IPS-20b (cell line): ENCODE measurements at regions not wholly inside any gene's neighbourhood (a gene's known extent, or its start where the extent isn't known, plus 50 kb on each side); places are given as distances from the start of the nearest gene placed in this dataset.
"Not testable (repeated sequence)": the region's sequence is repeated elsewhere in the genome, so short reads cannot be mapped to it uniquely, and the experiment has no call there.

Source experiments
- H3K27ac ChIP-seq: one replicate; pipeline ENCODE4 v1.5.1; 2013; ENCODE audit warnings: low read length
- H3K27me3 ChIP-seq: 2 replicates; pipeline ENCODE4 v1.6.1; 2013; ENCODE audit warnings: mild to moderate bottlenecking, low read length, inconsistent platforms; ENCODE audit not compliant: insufficient read depth
- H3K36me3 ChIP-seq: 2 replicates; pipeline ENCODE4 v1.6.1; 2013; ENCODE audit warnings: low read depth, mild to moderate bottlenecking, inconsistent platforms, low read length, moderate library complexity; ENCODE audit not compliant: insufficient read depth
- H3K4me1 ChIP-seq: 2 replicates; pipeline ENCODE4 v1.6.1; 2013; ENCODE audit warnings: mild to moderate bottlenecking, control low read depth, inconsistent platforms, low read length, moderate library complexity; ENCODE audit not compliant: insufficient read depth
- H3K4me3 ChIP-seq: 2 replicates; pipeline ENCODE4 v1.5.1; 2013; ENCODE audit warnings: mild to moderate bottlenecking, low read length, inconsistent platforms
- H3K9ac ChIP-seq: 2 replicates; pipeline ENCODE4 v1.6.1; 2013; ENCODE audit warnings: low read depth, mild to moderate bottlenecking, inconsistent platforms, low read length, moderate library complexity
- H3K9me3 ChIP-seq: 2 replicates; pipeline ENCODE4 v1.6.1; 2013; ENCODE audit warnings: mild to moderate bottlenecking, low read depth, low read length, inconsistent platforms; ENCODE audit not compliant: insufficient read depth

GRCh38 chr17:63189930-63190329, 223.9 kb downstream of the TANC2 start:
- Histone ChIP-seq H3K9me3 (no peaks in the 10 kb centered on the region), H3K4me1 (no peaks in the 10 kb centered on the region), H3K27me3 (no peaks in the 10 kb centered on the region), H3K27ac (no peak overlapping the region), H3K4me3 (no peak overlapping the region), H3K9ac (no peak overlapping the region), H3K36me3 (no peaks in the 10 kb centered on the region)

GRCh38 chr17:63190821-63191370, 224.9 kb downstream of the TANC2 start:
- Histone ChIP-seq H3K9ac (no peak overlapping the region), H3K4me3 (no peak overlapping the region), H3K27ac (no peak overlapping the region), H3K36me3 (no peaks in the 10 kb centered on the region), H3K9me3 (no peaks in the 10 kb centered on the region), H3K4me1 (no peaks in the 10 kb centered on the region), H3K27me3 (no peaks in the 10 kb centered on the region)

GRCh38 chr17:63191610-63192009, 225.6 kb downstream of the TANC2 start:
- Histone ChIP-seq H3K9ac (no peak overlapping the region), H3K9me3 (no peaks in the 10 kb centered on the region), H3K4me3 (no peak overlapping the region), H3K36me3 (no peaks in the 10 kb centered on the region), H3K4me1 (no peaks in the 10 kb centered on the region), H3K27me3 (no peaks in the 10 kb centered on the region), H3K27ac (no peak overlapping the region)

- Histone ChIP-seq H3K27ac (no peak overlapping the region), H3K9me3 (no peaks in the 10 kb centered on the region), H3K36me3 (no peaks in the 10 kb centered on the region), H3K4me1 (no peaks in the 10 kb centered on the region), H3K27me3 (no peaks in the 10 kb centered on the region), H3K4me3 (no peak overlapping the region), H3K9ac (no peak overlapping the region)
Measured at GRCh38 chr17:63193827-63194226, 227.8 kb downstream of the TANC2 start.

GRCh38 chr17:63196772-63197335, 230.8 kb downstream of the TANC2 start:
- no peaks in the 10 kb centered on the region for H3K27me3 ChIP-seq
- no peaks in the 10 kb centered on the region for H3K9me3 ChIP-seq
- no peaks in the 10 kb centered on the region for H3K4me1 ChIP-seq
- no peaks in the 10 kb centered on the region for H3K36me3 ChIP-seq
- H3K4me3 ChIP-seq: no peak overlapping the region
- H3K9ac ChIP-seq: no peak overlapping the region
- H3K27ac ChIP-seq: no peak overlapping the region

GRCh38 chr17:63203652-63204051, 237.6 kb downstream of the TANC2 start:
- Histone ChIP-seq H3K4me3 (no peak overlapping the region), H3K9me3 (peaks cover 14% of the 10 kb centered on the region), H3K27ac (no peak overlapping the region), H3K36me3 (no peaks in the 10 kb centered on the region), H3K4me1 (no peaks in the 10 kb centered on the region), H3K9ac (no peak overlapping the region), H3K27me3 (no peaks in the 10 kb centered on the region)

GRCh38 chr17:63221939-63222338, 224.2 kb downstream of the CYB561 start:
- no peaks in the 10 kb centered on the region for H3K27me3 ChIP-seq
- H3K36me3 ChIP-seq: no peaks in the 10 kb centered on the region
- no peaks in the 10 kb centered on the region for H3K9me3 ChIP-seq
- no peak overlapping the region for H3K4me3 ChIP-seq
- H3K9ac ChIP-seq: no peak overlapping the region
- no peak overlapping the region for H3K27ac ChIP-seq
- H3K4me1 ChIP-seq: no peaks in the 10 kb centered on the region

- Histone ChIP-seq H3K4me3 (no peak overlapping the region), H3K9me3 (no peaks in the 10 kb centered on the region), H3K27me3 (no peaks in the 10 kb centered on the region), H3K4me1 (no peaks in the 10 kb centered on the region), H3K36me3 (no peaks in the 10 kb centered on the region), H3K9ac (no peak overlapping the region), H3K27ac (no peak overlapping the region)
Measured at GRCh38 chr17:63222655-63223054, 223.5 kb downstream of the CYB561 start.

- Histone ChIP-seq H3K9ac (no peak overlapping the region), H3K4me1 (no peaks in the 10 kb centered on the region), H3K4me3 (no peak overlapping the region), H3K27ac (no peak overlapping the region), H3K27me3 (no peaks in the 10 kb centered on the region), H3K36me3 (no peaks in the 10 kb centered on the region), H3K9me3 (no peaks in the 10 kb centered on the region)
Measured at GRCh38 chr17:63223212-63223911, 222.7 kb downstream of the CYB561 start.

GRCh38 chr17:63224644-63225043, 221.5 kb downstream of the CYB561 start:
- H3K4me1 ChIP-seq: no peaks in the 10 kb centered on the region
- no peak overlapping the region for H3K27ac ChIP-seq
- H3K9me3 ChIP-seq: no peaks in the 10 kb centered on the region
- H3K36me3 ChIP-seq: no peaks in the 10 kb centered on the region
- H3K9ac ChIP-seq: no peak overlapping the region
- no peaks in the 10 kb centered on the region for H3K27me3 ChIP-seq
- H3K4me3 ChIP-seq: no peak overlapping the region

- H3K36me3 ChIP-seq, H3K9ac ChIP-seq, H3K4me3 ChIP-seq, H3K4me1 ChIP-seq, H3K9me3 ChIP-seq, H3K27me3 ChIP-seq, H3K27ac ChIP-seq: not testable (repeated sequence)
Measured at GRCh38 chr17:63226720-63227119, 219.4 kb downstream of the CYB561 start.

GRCh38 chr17:63231015-63231620, 215.0 kb downstream of the CYB561 start:
- not testable (repeated sequence) for H3K27me3 ChIP-seq, H3K27ac ChIP-seq, H3K4me3 ChIP-seq, H3K36me3 ChIP-seq, H3K9me3 ChIP-seq, H3K4me1 ChIP-seq, H3K9ac ChIP-seq
